ENCODE measurements at regions not wholly inside any gene's neighbourhood (a gene's known extent, or its start where the extent isn't known, plus 50 kb on each side); places are given as distances from the start of the nearest gene placed in this dataset.

GRCh38 chr5:96601715-96602244 is 60.4 kb upstream of the CAST start:
- Histone ChIP-seq H3K36me3 (no peaks in the 10 kb centered on the region), H3K9me3 (peaks cover 0 to 3% (median 0%) of the 10 kb centered on the region in 4 donors), H3K27ac (no peak overlapping the region), H3K4me3 (no peak overlapping the region), H3K4me1 (peaks cover 0 to 4% (median 0%) of the 10 kb centered on the region in 4 donors), H3K27me3 (no peaks in the 10 kb centered on the region)
- TF ChIP-seq POLR2A (IDR thresholded peaks at IDR 0.05) (no peak), CTCF (IDR thresholded peaks at IDR 0.05) (peak; percentile 72 to 86 (median 76))
- peak in 1 of 2 donors; percentile 96 for DNase-seq (ENCODE audit: low spot score in 2 of 2)
- WGBS, 2 donors, result 21 to 25% methylated on average over 4 of the region's 4 CpGs

GRCh38 chr5:96602776-96603175 is 59.4 kb upstream of the CAST start:
- peaks cover 0 to 3% (median 0%) of the 10 kb centered on the region in 4 donors for H3K9me3 ChIP-seq
- H3K4me1 ChIP-seq, result peaks cover 0 to 4% (median 0%) of the 10 kb centered on the region in 4 donors
- 49 to 57% methylated on average over 4 of the region's 4 CpGs for WGBS, 2 donors
- H3K4me3 ChIP-seq, result no peak overlapping the region
- DNase-seq (ENCODE audit: low spot score in 2 of 2), result no peak
- H3K27ac ChIP-seq, result no peak overlapping the region
- no peak for TF ChIP-seq POLR2A (IDR thresholded peaks at IDR 0.05)
- no peak for TF ChIP-seq EP300 (IDR thresholded peaks at IDR 0.05)
- TF ChIP-seq CTCF (IDR thresholded peaks at IDR 0.05), result no peak
- H3K36me3 ChIP-seq, result no peaks in the 10 kb centered on the region
- H3K27me3 ChIP-seq, result no peaks in the 10 kb centered on the region

- H3K27ac ChIP-seq, result no peak overlapping the region
- H3K36me3 ChIP-seq, result no peaks in the 10 kb centered on the region
- no peak for TF ChIP-seq EP300 (IDR thresholded peaks at IDR 0.05)
- TF ChIP-seq POLR2A (IDR thresholded peaks at IDR 0.05), result no peak
- no peak for TF ChIP-seq CTCF (IDR thresholded peaks at IDR 0.05)
- no peak overlapping the region for H3K4me3 ChIP-seq
- no peaks in the 10 kb centered on the region for H3K9me3 ChIP-seq
- no peaks in the 10 kb centered on the region for H3K27me3 ChIP-seq
- no peak for DNase-seq (ENCODE audit: low spot score in 2 of 2)
- H3K4me1 ChIP-seq, result peaks cover 0 to 4% (median 0%) of the 10 kb centered on the region in 4 donors
- 51 to 61% methylated on average over 1 of the region's 1 CpG for whole genome bisulfite sequencing, 2 donors
These were observed 56.9 kb upstream of the CAST start for GRCh38 chr5:96605144-96605837.

- no peak for TF ChIP-seq EP300 (IDR thresholded peaks at IDR 0.05)
- TF ChIP-seq CTCF (IDR thresholded peaks at IDR 0.05), result no peak
- TF ChIP-seq POLR2A (IDR thresholded peaks at IDR 0.05), result no peak
- no peaks in the 10 kb centered on the region for H3K36me3 ChIP-seq
- DNase-seq (ENCODE audit: low spot score in 2 of 2), result no peak
- peaks cover 0 to 7% (median 0%) of the 10 kb centered on the region in 4 donors for H3K4me1 ChIP-seq
- H3K9me3 ChIP-seq, result no peaks in the 10 kb centered on the region
- no peaks in the 10 kb centered on the region for H3K27me3 ChIP-seq
- H3K4me3 ChIP-seq, result no peak overlapping the region
- no peak overlapping the region for H3K27ac ChIP-seq
- 32 to 100% methylated on average over 1 of the region's 1 CpG for WGBS, 2 donors
These were observed 52.8 kb upstream of the CAST start for GRCh38 chr5:96609369-96609768.

- 58 to 62% methylated on average over 4 of the region's 4 CpGs for WGBS, 2 donors
- H3K36me3 ChIP-seq, result no peaks in the 10 kb centered on the region
These were observed 51.4 kb upstream of the CAST start for GRCh38 chr5:96610747-96611146.

More at GRCh38 chr5:96610747-96611146, 51.4 kb upstream of the CAST start:
- no peak for DNase-seq (ENCODE audit: low spot score in 2 of 2)
- Histone ChIP-seq H3K27me3 (no peaks in the 10 kb centered on the region), H3K27ac (no peak overlapping the region), H3K9me3 (no peaks in the 10 kb centered on the region), H3K4me1 (peaks cover 0 to 18% (median 0%) of the 10 kb centered on the region in 4 donors), H3K4me3 (no peak overlapping the region)
- no peak for TF ChIP-seq POLR2A (IDR thresholded peaks at IDR 0.05)
- TF ChIP-seq EP300 (IDR thresholded peaks at IDR 0.05), result no peak
- TF ChIP-seq CTCF (IDR thresholded peaks at IDR 0.05), result no peak

All from tibial nerve (tissue), 4 donors.